Epithelial cell of proximal tubule (primary cell): ENCODE measurements at regions not wholly inside any gene's neighbourhood (a gene's known extent, or its start where the extent isn't known, plus 50 kb on each side); places are given as distances from the start of the nearest gene placed in this dataset.

Experiments used
- DNase-seq: peaks from one replicate; pipeline ENCODE4 v3.0.0-alpha.2; 2011; ENCODE audit warnings: low read depth
- H3K4me3 ChIP-seq: 2 replicates; pipeline ENCODE4 v1.5.1; 2011; ENCODE audit warnings: low read depth, mild to moderate bottlenecking, low read length
- TF ChIP-seq, protein P1 (sequence below): conservative IDR thresholded peaks from 2 replicates; pipeline ENCODE4 v1.5.1; 2012; ENCODE audit warnings: low read depth, mild to moderate bottlenecking, low read length

DNA sequence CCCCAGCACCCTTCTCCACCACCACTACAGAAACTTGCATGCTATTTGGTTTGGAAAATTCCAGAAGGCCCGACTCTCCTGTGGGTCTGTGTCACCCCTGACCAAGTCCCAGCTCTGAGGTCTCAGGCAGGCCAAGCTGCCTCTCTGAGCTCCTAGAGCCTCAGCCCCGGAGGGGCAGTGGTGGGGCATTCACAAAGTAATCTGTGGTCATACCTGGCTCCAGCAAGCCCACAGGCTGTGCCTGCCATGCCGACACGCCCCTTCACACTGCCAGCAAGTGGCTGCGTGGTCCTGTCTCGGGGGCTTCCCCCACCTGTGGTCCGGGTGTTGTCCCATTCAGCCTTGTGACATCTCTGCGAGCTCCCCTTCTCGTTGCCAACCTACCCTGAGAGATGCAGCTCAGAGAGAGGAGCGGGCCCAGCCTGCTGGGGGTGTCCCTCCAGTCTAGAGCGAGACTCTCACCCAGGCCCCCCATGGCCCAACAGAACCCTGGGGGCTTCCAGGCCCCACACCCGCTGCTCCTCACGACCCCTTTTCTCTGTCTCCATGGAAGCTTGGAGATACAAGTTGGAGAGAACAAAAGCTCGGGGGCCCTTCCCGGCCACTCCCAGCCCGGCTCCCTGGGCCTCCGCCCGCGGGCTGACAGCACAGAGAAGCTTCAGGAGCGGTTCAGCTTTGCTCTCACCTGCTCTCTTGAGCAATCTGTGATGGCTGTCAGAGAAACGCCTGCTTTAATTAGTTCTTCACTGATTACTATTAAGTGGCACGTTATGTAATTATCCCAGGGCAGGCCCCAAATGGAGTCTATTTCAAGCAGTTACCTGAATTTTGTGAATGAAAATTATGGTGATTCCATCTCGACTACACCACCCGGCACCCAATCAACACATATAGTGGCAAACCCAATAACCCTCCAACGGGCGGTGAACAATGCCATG lies 147.7 kb upstream of the PHACTR3 start:
- no peak overlapping the region for H3K4me3 ChIP-seq
- no peak for DNase-seq
- TF ChIP-seq, protein P1, sequence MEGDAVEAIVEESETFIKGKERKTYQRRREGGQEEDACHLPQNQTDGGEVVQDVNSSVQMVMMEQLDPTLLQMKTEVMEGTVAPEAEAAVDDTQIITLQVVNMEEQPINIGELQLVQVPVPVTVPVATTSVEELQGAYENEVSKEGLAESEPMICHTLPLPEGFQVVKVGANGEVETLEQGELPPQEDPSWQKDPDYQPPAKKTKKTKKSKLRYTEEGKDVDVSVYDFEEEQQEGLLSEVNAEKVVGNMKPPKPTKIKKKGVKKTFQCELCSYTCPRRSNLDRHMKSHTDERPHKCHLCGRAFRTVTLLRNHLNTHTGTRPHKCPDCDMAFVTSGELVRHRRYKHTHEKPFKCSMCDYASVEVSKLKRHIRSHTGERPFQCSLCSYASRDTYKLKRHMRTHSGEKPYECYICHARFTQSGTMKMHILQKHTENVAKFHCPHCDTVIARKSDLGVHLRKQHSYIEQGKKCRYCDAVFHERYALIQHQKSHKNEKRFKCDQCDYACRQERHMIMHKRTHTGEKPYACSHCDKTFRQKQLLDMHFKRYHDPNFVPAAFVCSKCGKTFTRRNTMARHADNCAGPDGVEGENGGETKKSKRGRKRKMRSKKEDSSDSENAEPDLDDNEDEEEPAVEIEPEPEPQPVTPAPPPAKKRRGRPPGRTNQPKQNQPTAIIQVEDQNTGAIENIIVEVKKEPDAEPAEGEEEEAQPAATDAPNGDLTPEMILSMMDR, result no peak

- DNase-seq, result no peak
- TF ChIP-seq, protein P1, result no peak
- no peak overlapping the region for H3K4me3 ChIP-seq
These were observed 145.7 kb upstream of the PHACTR3 start for GRCh38 chr20:59458645-59459044.

- H3K4me3 ChIP-seq, result no peak overlapping the region
- TF ChIP-seq, protein P1, result no peak
- DNase-seq, result no peak
These were observed 144.8 kb upstream of the PHACTR3 start for GRCh38 chr20:59459586-59459985.

GRCh38 chr20:59460352-59460751 lies 144.0 kb upstream of the PHACTR3 start:
- DNase-seq, result no peak
- H3K4me3 ChIP-seq, result no peak overlapping the region
- TF ChIP-seq, protein P1, result no peak

DNA sequence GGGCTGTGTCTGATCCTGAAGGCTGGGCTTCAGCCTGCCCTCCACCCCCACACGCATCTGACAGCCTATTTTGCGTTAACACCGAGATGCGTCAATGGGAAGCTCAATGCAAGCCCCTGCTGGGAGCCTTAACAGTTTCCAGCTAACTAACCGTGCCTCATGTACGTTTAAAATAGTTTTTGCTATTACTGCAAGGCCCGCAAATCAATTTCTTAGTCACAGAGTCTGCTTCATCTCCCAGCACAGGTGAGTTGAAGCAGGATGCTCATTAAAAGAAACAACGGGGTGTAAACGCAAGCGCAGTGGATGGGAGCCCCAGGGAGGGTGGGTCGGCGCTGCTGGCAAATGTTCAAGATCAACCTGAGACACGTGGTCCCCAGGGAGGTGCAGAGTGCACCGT lies 142.8 kb upstream of the PHACTR3 start:
- H3K4me3 ChIP-seq, result no peak overlapping the region
- DNase-seq, result no peak
- TF ChIP-seq, protein P1, result no peak

DNA sequence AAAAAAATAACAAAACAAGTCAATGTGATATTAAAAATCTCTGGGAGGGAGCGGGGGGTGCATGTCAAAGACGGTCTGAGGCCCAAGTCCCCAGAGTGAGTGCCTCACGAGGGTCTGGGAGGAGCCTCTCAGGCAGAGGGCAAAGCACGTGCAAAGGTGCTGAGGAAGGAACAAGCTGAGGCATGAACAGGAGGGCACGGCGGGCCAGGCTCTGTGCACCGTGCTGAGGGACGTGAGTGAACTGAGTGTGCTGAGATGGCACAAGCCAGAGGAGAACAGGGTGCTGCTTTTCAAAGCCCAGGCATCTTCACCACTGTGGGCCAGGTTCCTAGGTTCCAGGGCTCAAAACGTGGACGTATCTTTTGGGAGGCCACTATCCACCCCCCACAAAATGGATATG lies 142.1 kb upstream of the PHACTR3 start:
- H3K4me3 ChIP-seq, result no peak overlapping the region

More for the DNA sequence above, 142.1 kb upstream of the PHACTR3 start:
- TF ChIP-seq, protein P1, result no peak
- no peak for DNase-seq
